GM12875 (cell line): ENCODE measurements at regions not wholly inside any gene's neighbourhood (a gene's known extent, or its start where the extent isn't known, plus 50 kb on each side); places are given as distances from the start of the nearest gene placed in this dataset.
"Not testable (repeated sequence)": the region's sequence is repeated elsewhere in the genome, so short reads cannot be mapped to it uniquely, and the experiment has no call there.

Experiments used
- H3K4me3 ChIP-seq: one replicate; pipeline ENCODE4 v1.5.1; 2011; ENCODE audit warnings: low read depth, low read length, control low read depth
- TF ChIP-seq, protein P1 (sequence below): IDR thresholded peaks from 2 replicates; pipeline ENCODE4 v1.5.1; 2011; ENCODE audit warnings: low read depth, mild to moderate bottlenecking, control low read depth, inconsistent platforms, low read length, moderate library complexity, borderline replicate concordance; ENCODE audit not compliant: insufficient read depth

DNA sequence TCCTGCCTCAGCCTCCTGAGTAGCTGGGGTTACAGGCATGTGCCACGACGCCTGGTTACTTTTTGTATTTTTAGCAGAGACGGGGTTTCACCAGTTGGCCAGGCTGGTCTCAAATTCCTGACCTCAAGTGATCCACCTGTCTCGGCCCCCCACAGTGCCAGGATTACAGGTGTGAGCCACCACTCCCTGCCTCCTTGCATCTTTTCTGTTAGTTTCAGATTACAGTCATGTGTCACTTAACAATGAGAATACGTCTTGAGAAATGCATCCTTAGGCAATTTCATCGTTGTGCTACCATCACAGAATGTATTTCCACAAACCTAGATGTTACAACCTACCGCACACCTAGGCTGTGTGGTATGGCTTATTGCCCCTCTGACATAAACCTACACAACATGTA lies 180.4 kb downstream of the TM9SF2 start:
- H3K4me3 ChIP-seq: no peak overlapping the region
- TF ChIP-seq, protein P1, sequence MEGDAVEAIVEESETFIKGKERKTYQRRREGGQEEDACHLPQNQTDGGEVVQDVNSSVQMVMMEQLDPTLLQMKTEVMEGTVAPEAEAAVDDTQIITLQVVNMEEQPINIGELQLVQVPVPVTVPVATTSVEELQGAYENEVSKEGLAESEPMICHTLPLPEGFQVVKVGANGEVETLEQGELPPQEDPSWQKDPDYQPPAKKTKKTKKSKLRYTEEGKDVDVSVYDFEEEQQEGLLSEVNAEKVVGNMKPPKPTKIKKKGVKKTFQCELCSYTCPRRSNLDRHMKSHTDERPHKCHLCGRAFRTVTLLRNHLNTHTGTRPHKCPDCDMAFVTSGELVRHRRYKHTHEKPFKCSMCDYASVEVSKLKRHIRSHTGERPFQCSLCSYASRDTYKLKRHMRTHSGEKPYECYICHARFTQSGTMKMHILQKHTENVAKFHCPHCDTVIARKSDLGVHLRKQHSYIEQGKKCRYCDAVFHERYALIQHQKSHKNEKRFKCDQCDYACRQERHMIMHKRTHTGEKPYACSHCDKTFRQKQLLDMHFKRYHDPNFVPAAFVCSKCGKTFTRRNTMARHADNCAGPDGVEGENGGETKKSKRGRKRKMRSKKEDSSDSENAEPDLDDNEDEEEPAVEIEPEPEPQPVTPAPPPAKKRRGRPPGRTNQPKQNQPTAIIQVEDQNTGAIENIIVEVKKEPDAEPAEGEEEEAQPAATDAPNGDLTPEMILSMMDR: no peak

- TF ChIP-seq, protein P1: no peak
- no peak overlapping the region for H3K4me3 ChIP-seq
These were observed 176.1 kb downstream of the TM9SF2 start for GRCh38 chr13:99677116-99677951.

DNA sequence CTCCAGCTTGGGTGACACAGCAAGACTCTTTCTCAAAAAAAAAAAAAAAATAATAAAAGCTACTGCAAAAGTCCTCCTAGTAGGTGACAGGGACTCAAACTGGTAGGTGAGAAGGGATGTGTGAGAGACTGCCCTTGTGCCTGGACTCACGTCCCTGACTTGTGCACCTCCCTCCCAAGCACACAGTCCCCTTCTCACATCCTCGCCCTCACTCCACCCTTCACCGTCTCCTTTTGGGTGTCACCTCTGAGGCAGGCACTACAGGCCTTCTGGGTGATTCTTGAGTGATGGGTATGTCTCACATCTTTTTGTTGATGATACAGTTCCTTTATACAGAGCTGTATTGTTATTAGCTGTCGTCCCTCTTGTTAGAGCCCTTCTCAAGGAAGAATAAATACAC lies 170.5 kb downstream of the TM9SF2 start:
- H3K4me3 ChIP-seq: no peak overlapping the region
- TF ChIP-seq, protein P1: no peak

GRCh38 chr13:99669096-99669495 lies 167.8 kb downstream of the TM9SF2 start:
- H3K4me3 ChIP-seq: not testable (repeated sequence)

- TF ChIP-seq, protein P1: no peak
- H3K4me3 ChIP-seq: no peak overlapping the region
These were observed 165.0 kb downstream of the TM9SF2 start for GRCh38 chr13:99666146-99666805.

GRCh38 chr13:99665711-99666110 lies 164.4 kb downstream of the TM9SF2 start:
- TF ChIP-seq, protein P1: no peak
- H3K4me3 ChIP-seq: no peak overlapping the region

GRCh38 chr13:99663908-99664307 lies 162.6 kb downstream of the TM9SF2 start:
- TF ChIP-seq, protein P1: no peak

More at GRCh38 chr13:99663908-99664307, 162.6 kb downstream of the TM9SF2 start:
- H3K4me3 ChIP-seq: no peak overlapping the region
